ENCODE measurements at regions not wholly inside any gene's neighbourhood (a gene's known extent, or its start where the extent isn't known, plus 50 kb on each side); places are given as distances from the start of the nearest gene placed in this dataset.

GRCh38 chr4:96305030-96305429 is 465.1 kb downstream of the PDHA2 start (continued):
- TF ChIP-seq REST (IDR thresholded peaks at IDR 0.05) (no peak), ZBTB33 (IDR thresholded peaks at IDR 0.05) (peak; percentile 33), FOXA1 (IDR thresholded peaks at IDR 0.05) (peak; percentile 40), SP1 (IDR thresholded peaks at IDR 0.05) (no peak), TAF1 (conservative IDR thresholded peaks at IDR 0.05) (no peak)

- Histone ChIP-seq H3K27ac (ENCODE audit: low read depth in 1 of 2, low read length in 2 of 2) (no peak overlapping the region), H3K36me3 (ENCODE audit: control insufficient read depth in 4 of 4, insufficient read depth in 3 of 4, low read depth in 1 of 4, low read length in 3 of 4) (no peaks in the 10 kb centered on the region), H3K27me3 (ENCODE audit: control insufficient read depth in 4 of 4, insufficient read depth in 4 of 4, low read length in 3 of 4) (peaks cover 0 to 4% (median 0%) of the 10 kb centered on the region in 4 donors), H3K4me1 (ENCODE audit: control insufficient read depth in 4 of 4, insufficient read depth in 4 of 4, low read length in 3 of 4) (no peaks in the 10 kb centered on the region), H3K9me3 (ENCODE audit: control insufficient read depth in 4 of 4, low read length in 3 of 4) (no peaks in the 10 kb centered on the region), H3K4me3 (ENCODE audit: low read depth in 1 of 3, low read length in 3 of 3) (peak overlapping the region in 2 of 3 donors; percentile 25), H3K9ac (ENCODE audit: low read depth in 1 of 2, low read length in 2 of 2) (no peak overlapping the region)
- TF ChIP-seq MAX (IDR thresholded peaks at IDR 0.05) (no peak), ATF3 (IDR thresholded peaks at IDR 0.05) (no peak), FOXA2 (IDR thresholded peaks at IDR 0.05) (no peak), CTCF (IDR thresholded peaks at IDR 0.05; ENCODE audit: low read depth, low read length, missing input control) (no peak), FOXA1 (IDR thresholded peaks at IDR 0.05) (no peak), EGR1 (IDR thresholded peaks at IDR 0.05; ENCODE audit: low read depth in 2 of 2) (no peak), NR2F2 (IDR thresholded peaks at IDR 0.05) (no peak), SP1 (IDR thresholded peaks at IDR 0.05) (no peak), YY1 (IDR thresholded peaks at IDR 0.05) (no peak)
- 39% methylated on average over 4 of the region's 4 CpGs for WGBS
- DNase-seq (ENCODE audit: low spot score): no peak
Observed at GRCh38 chr4:96312046-96312685, 472.3 kb downstream of the PDHA2 start.

- Histone ChIP-seq H3K9me3 (ENCODE audit: control insufficient read depth in 4 of 4, low read length in 3 of 4) (no peaks in the 10 kb centered on the region), H3K4me1 (ENCODE audit: control insufficient read depth in 4 of 4, insufficient read depth in 4 of 4, low read length in 3 of 4) (no peaks in the 10 kb centered on the region), H3K9ac (ENCODE audit: low read depth in 1 of 2, low read length in 2 of 2) (no peak overlapping the region), H3K27me3 (ENCODE audit: control insufficient read depth in 4 of 4, insufficient read depth in 4 of 4, low read length in 3 of 4) (peaks cover 0 to 4% (median 0%) of the 10 kb centered on the region in 4 donors), H3K4me3 (ENCODE audit: low read depth in 1 of 3, low read length in 3 of 3) (no peak overlapping the region), H3K27ac (ENCODE audit: low read depth in 1 of 2, low read length in 2 of 2) (no peak overlapping the region), H3K36me3 (ENCODE audit: control insufficient read depth in 4 of 4, insufficient read depth in 3 of 4, low read depth in 1 of 4, low read length in 3 of 4) (no peaks in the 10 kb centered on the region)
- TF ChIP-seq ATF3 (IDR thresholded peaks at IDR 0.05) (no peak), JUND (IDR thresholded peaks at IDR 0.05) (no peak), HNF4A (conservative IDR thresholded peaks at IDR 0.05) (no peak), RAD21 (IDR thresholded peaks at IDR 0.05) (no peak), FOXA1 (IDR thresholded peaks at IDR 0.05) (no peak), HNF4G (IDR thresholded peaks at IDR 0.05) (no peak), NR2F2 (IDR thresholded peaks at IDR 0.05) (no peak), SP1 (IDR thresholded peaks at IDR 0.05) (no peak)
- DNase-seq (ENCODE audit: low spot score): no peak
- WGBS: 32% methylated on average over 2 of the region's 2 CpGs
Observed at GRCh38 chr4:96315815-96316214, 475.9 kb downstream of the PDHA2 start.

Measured in liver (tissue), 8 donors.